Spleen (tissue), 7 donors: ENCODE measurements at regions not wholly inside any gene's neighbourhood (a gene's known extent, or its start where the extent isn't known, plus 50 kb on each side); places are given as distances from the start of the nearest gene placed in this dataset.

Experiments
- CTCF ChIP-seq, 11 experiments: fragments of 200-600 bp in 7 of 11; fragments of 450-650 bp in 4 of 11; sonication (generic) in 4 of 11; IDR thresholded peaks in 8 of 11; conservative IDR thresholded peaks in 3 of 11; 1 replicate in 7 of 11; 2 replicates in 4 of 11; pipeline versions ENCODE4 v1.4.0 to v1.8.0; 2016 to 2021; ENCODE audit warnings: antibody characterized with exemption in 11 of 11, inconsistent platforms in 4 of 11, mild to moderate bottlenecking in 1 of 11
- POLR2A ChIP-seq, 3 donors: fragments of 450-650 bp; IDR thresholded peaks; one replicate each; pipeline ENCODE4 v1.5.1; 2017; ENCODE audit warnings: antibody characterized with exemption in 3 of 3, mild to moderate bottlenecking in 1 of 3
- POLR2AphosphoS5 ChIP-seq, 3 donors: sonication (generic); formaldehyde crosslinking; IDR thresholded peaks; one replicate each; pipeline ENCODE4 v1.5.1; 2017; ENCODE audit warnings: antibody characterized with exemption in 3 of 3
- donor health status: DM: no; HTN: no; CAD: no; lungs with moderate emphysema.
- donor health status: DM: no; HTN: no; CAD: no.
- donor health status: DM: no; HTN: no; CAD: no.

- TF ChIP-seq CTCF (IDR thresholded peaks at IDR 0.05 in 8 of 11, conservative IDR thresholded peaks at IDR 0.05 in 3 of 11): no peak
- TF ChIP-seq POLR2A (IDR thresholded peaks at IDR 0.05): no peak
- TF ChIP-seq POLR2AphosphoS5 (IDR thresholded peaks at IDR 0.05): no peak
These were observed 180.3 kb upstream of the MYO3A start for GRCh38 chr10:25753776-25754175.
